ENCODE measurements at regions not wholly inside any gene's neighbourhood (a gene's known extent, or its start where the extent isn't known, plus 50 kb on each side); places are given as distances from the start of the nearest gene placed in this dataset.

DNA sequence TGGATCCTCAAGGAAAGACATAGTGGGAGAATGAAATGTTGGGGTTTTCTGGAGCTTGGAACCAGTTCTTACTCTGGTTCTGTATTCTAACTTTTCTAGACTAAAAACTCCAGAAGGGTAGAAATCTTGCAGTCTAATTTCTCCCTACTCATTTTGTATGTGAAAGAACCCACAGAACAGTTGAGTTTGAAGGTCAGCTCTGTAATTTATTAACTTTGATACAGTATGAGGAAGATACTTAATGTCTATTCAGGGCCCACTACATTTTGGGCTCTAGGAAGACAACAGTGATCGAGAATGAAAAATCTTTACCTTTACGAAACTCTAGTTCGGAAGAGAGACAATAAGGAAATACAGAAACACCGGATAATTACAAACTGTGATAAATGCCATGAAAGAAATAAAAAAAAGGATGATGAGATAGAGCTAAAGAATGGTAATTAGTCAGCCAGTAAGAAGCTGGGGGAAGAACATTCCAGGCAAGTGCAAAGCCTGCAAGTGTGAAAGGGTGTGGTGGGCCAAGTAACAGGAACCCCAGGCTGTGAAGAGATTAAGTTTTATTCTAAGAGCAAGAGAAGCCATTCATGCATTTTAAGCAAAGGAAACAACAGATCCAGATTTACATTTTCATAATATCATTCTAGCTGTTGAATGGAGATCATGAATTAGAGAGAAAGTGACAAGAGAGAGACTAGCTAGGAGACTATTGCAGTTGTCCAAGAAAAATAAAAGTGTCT, 159.9 kb upstream of the HMCN1 start:
- peaks cover 18% of the 10 kb centered on the region for H3K4me1 ChIP-seq (ENCODE audit: insufficient read depth, low read length)
- no peak overlapping the region for H3K4me3 ChIP-seq (ENCODE audit: low read length)
- H3K9me3 ChIP-seq (ENCODE audit: low read depth, low read length): peaks cover 12% of the 10 kb centered on the region
- H3K27me3 ChIP-seq (ENCODE audit: insufficient read depth, low read length): no peaks in the 10 kb centered on the region

DNA sequence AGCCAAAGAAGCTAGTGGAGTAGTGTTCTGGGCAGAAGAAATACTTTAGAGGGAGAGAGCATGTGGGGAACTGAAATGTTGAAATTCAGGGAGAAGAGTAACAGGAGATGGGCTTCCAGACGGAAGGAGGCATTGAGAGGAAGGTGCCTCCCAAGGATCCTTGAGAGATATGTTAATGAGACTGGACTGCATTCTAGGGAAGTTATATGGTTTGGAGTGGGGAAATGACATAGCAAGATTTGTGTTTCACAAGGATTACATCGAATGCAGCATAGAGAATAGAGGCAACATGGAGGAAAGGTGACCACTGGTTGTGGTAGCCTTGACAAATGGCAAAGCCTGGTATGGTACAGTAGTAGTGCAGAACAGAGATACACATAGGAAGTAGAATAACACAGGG, 160.5 kb upstream of the HMCN1 start:
- Histone ChIP-seq H3K9me3 (ENCODE audit: low read depth, low read length) (peaks cover 6% of the 10 kb centered on the region), H3K4me3 (ENCODE audit: low read length) (no peak overlapping the region), H3K27me3 (ENCODE audit: insufficient read depth, low read length) (no peaks in the 10 kb centered on the region), H3K4me1 (ENCODE audit: insufficient read depth, low read length) (peaks cover 24% of the 10 kb centered on the region)

- peaks cover under 1% of the 10 kb centered on the region for H3K9me3 ChIP-seq (ENCODE audit: low read depth, low read length)
- H3K4me3 ChIP-seq (ENCODE audit: low read length): no peak overlapping the region
- H3K27me3 ChIP-seq (ENCODE audit: insufficient read depth, low read length): no peaks in the 10 kb centered on the region
- peaks cover 26% of the 10 kb centered on the region for H3K4me1 ChIP-seq (ENCODE audit: insufficient read depth, low read length)
Measured at GRCh38 chr1:185573162-185573561, 161.0 kb upstream of the HMCN1 start.

- Histone ChIP-seq H3K27me3 (ENCODE audit: insufficient read depth, low read length) (no peaks in the 10 kb centered on the region), H3K9me3 (ENCODE audit: low read depth, low read length) (no peaks in the 10 kb centered on the region), H3K4me3 (ENCODE audit: low read length) (no peak overlapping the region), H3K4me1 (ENCODE audit: insufficient read depth, low read length) (peaks cover 41% of the 10 kb centered on the region)
Measured at GRCh38 chr1:185570962-185571361, 163.2 kb upstream of the HMCN1 start.

DNA sequence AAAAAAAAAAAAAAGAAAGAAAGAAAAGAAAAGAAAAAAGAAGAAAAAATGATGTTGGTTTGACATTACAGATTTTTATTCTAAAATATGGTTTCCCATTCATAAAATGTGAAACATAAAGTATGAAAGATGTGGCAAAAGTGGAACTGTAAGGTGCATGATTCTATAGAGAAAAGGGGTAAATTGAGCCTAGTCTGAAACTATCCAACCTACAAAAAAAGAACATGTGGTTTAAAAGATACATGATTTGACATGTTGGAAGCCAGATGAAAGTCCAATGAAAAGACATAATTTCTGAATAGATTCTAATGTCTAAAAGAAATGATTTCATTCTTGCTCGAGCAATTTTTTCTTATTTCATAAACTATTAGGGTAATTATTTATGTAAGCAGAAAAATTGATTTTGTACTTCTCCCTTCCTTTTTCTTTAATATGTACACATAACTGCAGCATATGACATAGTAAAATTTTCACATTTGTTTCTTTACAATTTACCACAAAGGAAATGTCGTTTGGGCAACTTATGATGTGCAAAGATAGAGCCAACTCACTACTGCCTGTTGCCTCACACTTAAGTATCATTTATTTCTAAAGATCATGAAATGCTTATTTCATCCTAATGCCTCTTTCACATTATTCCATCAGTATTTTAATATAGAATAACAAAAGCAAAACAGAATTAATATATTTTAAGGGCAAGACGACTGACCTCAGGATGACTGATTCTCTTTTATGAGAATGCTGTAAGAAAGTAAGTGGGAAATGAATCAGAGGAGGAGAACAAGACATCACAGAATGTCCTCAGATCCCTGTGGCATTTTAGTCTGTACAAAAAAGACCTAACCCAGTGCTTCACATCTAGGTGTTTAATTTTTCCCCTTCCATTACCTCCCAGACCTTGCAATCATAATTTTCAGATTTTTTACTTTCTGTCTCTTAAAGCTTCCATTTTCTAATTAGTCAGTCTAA, 165.8 kb upstream of the HMCN1 start:
- H3K27me3 ChIP-seq (ENCODE audit: insufficient read depth, low read length): no peaks in the 10 kb centered on the region
- H3K4me1 ChIP-seq (ENCODE audit: insufficient read depth, low read length): peaks cover 29% of the 10 kb centered on the region
- H3K4me3 ChIP-seq (ENCODE audit: low read length): no peak overlapping the region
- no peaks in the 10 kb centered on the region for H3K9me3 ChIP-seq (ENCODE audit: low read depth, low read length)

DNA sequence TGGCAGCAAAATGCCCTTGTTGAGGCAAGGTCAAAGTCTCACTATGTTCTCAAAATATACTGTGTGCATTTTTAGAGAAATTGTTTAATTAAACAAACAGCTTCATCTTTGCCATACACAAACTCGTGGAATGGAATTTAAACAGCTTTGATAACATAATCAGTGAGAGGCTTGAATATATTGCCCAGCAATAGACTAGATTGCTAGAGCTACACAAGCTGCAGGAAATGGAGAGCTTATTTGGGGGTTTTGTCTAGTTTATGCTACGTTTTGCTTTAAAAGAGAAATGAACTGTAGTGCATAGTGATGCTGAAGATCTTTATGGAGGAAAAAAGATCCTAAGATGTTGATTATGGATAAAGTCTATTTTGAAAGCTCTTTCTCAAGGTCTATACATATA, 166.8 kb upstream of the HMCN1 start:
- H3K4me3 ChIP-seq (ENCODE audit: low read length): no peak overlapping the region
- peaks cover 25% of the 10 kb centered on the region for H3K4me1 ChIP-seq (ENCODE audit: insufficient read depth, low read length)
- H3K27me3 ChIP-seq (ENCODE audit: insufficient read depth, low read length): no peaks in the 10 kb centered on the region
- no peaks in the 10 kb centered on the region for H3K9me3 ChIP-seq (ENCODE audit: low read depth, low read length)

DNA sequence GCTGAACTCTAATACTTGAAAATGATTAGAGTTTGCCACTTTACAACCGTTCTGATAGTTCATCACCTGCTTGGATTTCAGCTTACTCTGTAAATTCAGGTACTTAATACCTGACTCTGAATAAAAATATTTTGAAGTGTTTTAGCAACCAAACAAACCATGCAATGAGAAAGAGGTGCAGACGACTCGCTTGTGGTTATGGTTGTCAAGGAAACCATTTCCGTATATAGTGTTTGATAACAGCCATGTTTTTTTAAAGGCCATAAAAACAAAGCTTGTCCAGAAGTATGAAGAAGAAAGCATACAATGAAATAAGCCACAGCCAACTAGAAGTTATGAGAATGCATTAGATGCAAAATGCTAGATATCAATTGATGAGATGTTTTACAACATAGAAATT, 167.2 kb upstream of the HMCN1 start:
- peaks cover 26% of the 10 kb centered on the region for H3K4me1 ChIP-seq (ENCODE audit: insufficient read depth, low read length)
- H3K4me3 ChIP-seq (ENCODE audit: low read length): no peak overlapping the region
- H3K9me3 ChIP-seq (ENCODE audit: low read depth, low read length): no peaks in the 10 kb centered on the region
- no peaks in the 10 kb centered on the region for H3K27me3 ChIP-seq (ENCODE audit: insufficient read depth, low read length)

GRCh38 chr1:185565302-185565701, 168.9 kb upstream of the HMCN1 start:
- peaks cover 42% of the 10 kb centered on the region for H3K4me1 ChIP-seq (ENCODE audit: insufficient read depth, low read length)

GRCh38 chr1:185564816-185565215, 169.4 kb upstream of the HMCN1 start:
- Histone ChIP-seq H3K9me3 (ENCODE audit: low read depth, low read length) (no peaks in the 10 kb centered on the region), H3K4me3 (ENCODE audit: low read length) (no peak overlapping the region), H3K27me3 (ENCODE audit: insufficient read depth, low read length) (no peaks in the 10 kb centered on the region), H3K4me1 (ENCODE audit: insufficient read depth, low read length) (peaks cover 47% of the 10 kb centered on the region)

More at GRCh38 chr1:185565302-185565701, 168.9 kb upstream of the HMCN1 start:
- no peaks in the 10 kb centered on the region for H3K9me3 ChIP-seq (ENCODE audit: low read depth, low read length)
- no peak overlapping the region for H3K4me3 ChIP-seq (ENCODE audit: low read length)
- no peaks in the 10 kb centered on the region for H3K27me3 ChIP-seq (ENCODE audit: insufficient read depth, low read length)

DNA sequence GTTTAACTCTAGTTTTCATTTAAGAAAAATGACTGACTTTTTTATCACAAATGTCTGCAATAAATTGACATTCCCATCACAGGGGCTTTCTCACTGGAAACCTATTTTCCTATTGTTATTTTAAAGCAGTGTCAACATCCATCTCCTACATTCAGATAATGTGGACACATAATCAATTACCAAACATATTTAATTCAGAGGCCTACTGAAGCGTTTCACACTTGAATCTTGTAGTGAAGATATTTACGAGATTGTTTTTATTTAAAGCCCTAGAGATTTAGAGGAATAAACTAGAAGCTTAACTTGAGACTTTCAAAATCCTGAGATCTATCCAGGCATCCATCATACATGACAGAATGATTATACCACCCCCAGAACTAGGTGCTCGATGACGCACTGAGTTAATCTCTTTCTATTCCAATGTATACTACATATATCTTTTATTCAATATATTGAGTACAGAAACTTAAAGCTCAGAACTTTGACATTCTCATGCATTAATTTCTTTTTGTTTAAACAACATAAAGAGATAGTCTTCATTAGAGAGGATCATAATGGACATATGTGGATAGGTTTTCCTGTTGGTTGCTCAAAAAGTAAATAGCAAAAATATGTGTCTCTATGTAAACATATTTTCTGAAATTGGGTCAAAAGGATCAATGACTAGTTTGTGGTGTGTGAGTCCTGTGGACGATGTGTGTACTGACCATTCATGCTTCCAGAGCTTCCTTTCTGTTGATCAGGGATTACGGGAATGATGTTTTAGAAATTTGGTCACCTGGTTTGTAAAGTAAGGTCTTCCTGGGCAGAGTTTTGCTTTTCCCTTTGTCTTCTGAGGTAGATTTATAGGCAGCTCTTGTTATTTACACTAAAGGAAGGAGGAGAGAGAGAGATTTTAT, 171.5 kb upstream of the HMCN1 start:
- H3K4me1 ChIP-seq (ENCODE audit: insufficient read depth, low read length): peaks cover 39% of the 10 kb centered on the region
- H3K4me3 ChIP-seq (ENCODE audit: low read length): no peak overlapping the region
- H3K27me3 ChIP-seq (ENCODE audit: insufficient read depth, low read length): no peaks in the 10 kb centered on the region
- no peaks in the 10 kb centered on the region for H3K9me3 ChIP-seq (ENCODE audit: low read depth, low read length)

DNA sequence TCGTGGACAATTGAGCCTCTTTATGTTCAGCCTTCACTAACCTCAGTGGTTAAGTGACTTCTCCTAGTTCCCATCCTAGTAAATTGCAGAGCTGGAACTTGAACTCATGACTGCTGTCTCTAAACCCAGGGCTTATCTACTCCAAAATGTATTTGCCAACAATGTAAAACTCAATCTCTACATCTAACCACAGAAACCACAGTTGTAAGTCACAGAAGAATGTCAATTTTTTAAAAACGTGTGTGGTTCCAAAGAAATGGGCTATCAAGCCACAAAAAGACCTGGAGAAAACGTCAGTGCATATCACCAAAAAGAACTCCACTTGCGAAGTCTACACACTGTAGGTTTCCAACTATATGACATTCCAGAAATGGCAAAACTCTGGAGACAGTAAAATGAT, 172.6 kb upstream of the HMCN1 start:
- H3K27me3 ChIP-seq (ENCODE audit: insufficient read depth, low read length): no peaks in the 10 kb centered on the region
- H3K4me1 ChIP-seq (ENCODE audit: insufficient read depth, low read length): peaks cover 29% of the 10 kb centered on the region
- no peaks in the 10 kb centered on the region for H3K9me3 ChIP-seq (ENCODE audit: low read depth, low read length)
- H3K4me3 ChIP-seq (ENCODE audit: low read length): no peak overlapping the region

DNA sequence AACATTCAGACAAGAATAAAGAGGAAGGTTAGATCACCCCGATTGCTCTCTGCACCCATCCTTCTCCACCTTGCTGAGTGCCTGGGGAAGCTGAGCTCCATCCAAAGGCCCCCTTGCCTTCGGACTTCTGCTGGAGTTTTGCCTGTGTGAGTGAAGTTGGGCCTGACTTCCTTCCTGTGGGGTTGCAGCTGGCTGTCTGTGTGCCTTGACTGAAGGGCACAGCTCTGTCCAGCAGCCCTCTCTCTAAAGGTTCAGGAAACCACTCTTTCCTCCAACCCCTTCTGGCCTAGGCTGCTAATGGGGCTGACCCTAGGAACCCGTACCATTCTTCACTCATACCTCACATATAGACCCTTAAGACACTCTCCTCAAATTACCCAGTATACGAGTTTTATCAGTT, 173.4 kb upstream of the HMCN1 start:
- Histone ChIP-seq H3K4me3 (ENCODE audit: low read length) (no peak overlapping the region), H3K4me1 (ENCODE audit: insufficient read depth, low read length) (peaks cover 29% of the 10 kb centered on the region), H3K27me3 (ENCODE audit: insufficient read depth, low read length) (no peaks in the 10 kb centered on the region), H3K9me3 (ENCODE audit: low read depth, low read length) (no peaks in the 10 kb centered on the region)

- H3K9me3 ChIP-seq (ENCODE audit: low read depth, low read length): no peaks in the 10 kb centered on the region
- H3K27me3 ChIP-seq (ENCODE audit: insufficient read depth, low read length): no peaks in the 10 kb centered on the region
- peaks cover 29% of the 10 kb centered on the region for H3K4me1 ChIP-seq (ENCODE audit: insufficient read depth, low read length)
- H3K4me3 ChIP-seq (ENCODE audit: low read length): no peak overlapping the region
Measured at GRCh38 chr1:185559684-185560331, 174.4 kb upstream of the HMCN1 start.

DNA sequence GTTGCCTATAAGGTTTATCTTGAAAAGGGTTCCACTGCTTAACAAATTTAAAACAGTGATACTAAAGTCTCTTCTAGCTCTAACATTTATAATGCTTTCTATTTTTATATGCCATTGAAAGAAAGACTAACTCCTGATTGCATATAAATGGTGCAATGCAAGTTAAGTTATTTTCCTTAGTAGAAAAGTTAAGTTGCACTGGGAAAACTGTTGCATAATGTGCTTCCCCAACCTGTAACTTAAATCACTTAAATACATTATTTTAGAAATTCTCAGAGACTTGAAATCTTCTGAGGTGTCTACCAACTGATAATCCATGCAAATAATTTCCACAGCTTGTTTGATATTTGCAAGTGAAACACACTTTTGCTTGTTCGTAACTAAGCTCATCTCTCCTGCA, 175.0 kb upstream of the HMCN1 start:
- Histone ChIP-seq H3K4me1 (ENCODE audit: insufficient read depth, low read length) (peaks cover 29% of the 10 kb centered on the region), H3K27me3 (ENCODE audit: insufficient read depth, low read length) (no peaks in the 10 kb centered on the region), H3K4me3 (ENCODE audit: low read length) (no peak overlapping the region), H3K9me3 (ENCODE audit: low read depth, low read length) (no peaks in the 10 kb centered on the region)

All from mononuclear cell (primary cell).